Peyer's patch (tissue), 4 donors: ENCODE measurements at regions not wholly inside any gene's neighbourhood (a gene's known extent, or its start where the extent isn't known, plus 50 kb on each side); places are given as distances from the start of the nearest gene placed in this dataset.

ENCODE experiments used
- POLR2A ChIP-seq, 2 donors: fragments of 450-650 bp; IDR thresholded peaks; one replicate each; pipeline ENCODE4 v1.5.1; 2017; ENCODE audit warnings: antibody characterized with exemption in 2 of 2, mild to moderate bottlenecking in 2 of 2, moderate library complexity in 2 of 2
- TF ChIP-seq, protein P1 (sequence below), 6 experiments: fragments of 450-650 bp in 4 of 6; fragments of 200-600 bp in 2 of 6; sonication (generic) in 1 of 6; IDR thresholded peaks; one replicate each; pipeline ENCODE4 v1.5.1; 2017 to 2019; ENCODE audit warnings: antibody characterized with exemption in 6 of 6, mild to moderate bottlenecking in 3 of 6, moderate library complexity in 1 of 6

DNA sequence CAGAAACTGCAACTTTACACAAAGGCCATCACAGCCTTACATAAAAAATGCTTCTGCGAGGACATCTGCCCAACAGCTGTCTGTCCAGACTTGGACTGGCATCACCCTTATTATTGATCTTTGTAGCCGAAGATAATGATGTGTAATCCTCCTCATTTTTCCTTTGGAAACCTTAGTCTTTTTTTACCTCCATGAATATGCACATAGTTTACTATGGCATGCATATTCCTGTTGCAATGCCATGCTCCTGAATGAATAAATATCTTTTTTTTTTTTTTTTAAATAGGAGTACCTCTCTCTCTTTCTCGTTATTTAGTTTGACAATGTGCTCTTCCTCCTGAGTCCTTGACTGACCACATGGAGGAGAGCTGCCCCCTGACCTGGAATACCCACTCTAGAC, 409.6 kb upstream of the USP24 start:
- TF ChIP-seq, protein P1, sequence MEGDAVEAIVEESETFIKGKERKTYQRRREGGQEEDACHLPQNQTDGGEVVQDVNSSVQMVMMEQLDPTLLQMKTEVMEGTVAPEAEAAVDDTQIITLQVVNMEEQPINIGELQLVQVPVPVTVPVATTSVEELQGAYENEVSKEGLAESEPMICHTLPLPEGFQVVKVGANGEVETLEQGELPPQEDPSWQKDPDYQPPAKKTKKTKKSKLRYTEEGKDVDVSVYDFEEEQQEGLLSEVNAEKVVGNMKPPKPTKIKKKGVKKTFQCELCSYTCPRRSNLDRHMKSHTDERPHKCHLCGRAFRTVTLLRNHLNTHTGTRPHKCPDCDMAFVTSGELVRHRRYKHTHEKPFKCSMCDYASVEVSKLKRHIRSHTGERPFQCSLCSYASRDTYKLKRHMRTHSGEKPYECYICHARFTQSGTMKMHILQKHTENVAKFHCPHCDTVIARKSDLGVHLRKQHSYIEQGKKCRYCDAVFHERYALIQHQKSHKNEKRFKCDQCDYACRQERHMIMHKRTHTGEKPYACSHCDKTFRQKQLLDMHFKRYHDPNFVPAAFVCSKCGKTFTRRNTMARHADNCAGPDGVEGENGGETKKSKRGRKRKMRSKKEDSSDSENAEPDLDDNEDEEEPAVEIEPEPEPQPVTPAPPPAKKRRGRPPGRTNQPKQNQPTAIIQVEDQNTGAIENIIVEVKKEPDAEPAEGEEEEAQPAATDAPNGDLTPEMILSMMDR (IDR thresholded peaks at IDR 0.05) = no peak
- no peak for TF ChIP-seq POLR2A (IDR thresholded peaks at IDR 0.05)
